Activated naive CD4-positive, alpha-beta T cell treated with anti-CD3 and anti-CD28 coated beads for 36 hours (primary cell): ENCODE measurements at regions not wholly inside any gene's neighbourhood (a gene's known extent, or its start where the extent isn't known, plus 50 kb on each side); places are given as distances from the start of the nearest gene placed in this dataset.

Source experiments
- CTCF ChIA-PET: fragments of 350-600 bp; sonication (Branson Sonifier 250); formaldehyde crosslinking; loops from one replicate; lab custom pipeline; 2021; ENCODE audit warnings: antibody characterized with exemption; lab: Charles Lee
- DNase-seq: peaks from one replicate; pipeline ENCODE4 v3.0.0-alpha.2; 2020
- H3K27ac Mint-ChIP-seq: one replicate; pipeline ENCODE4 v1.8.0; 2021; ENCODE audit warnings: mild to moderate bottlenecking, mixed read lengths
- H3K27me3 Mint-ChIP-seq: one replicate; pipeline ENCODE4 v1.8.0; 2021; ENCODE audit warnings: low read depth, mixed read lengths
- H3K36me3 Mint-ChIP-seq: one replicate; pipeline ENCODE4 v1.8.0; 2021; ENCODE audit warnings: low read depth, mixed read lengths
- H3K4me1 Mint-ChIP-seq: one replicate; pipeline ENCODE4 v1.8.0; 2021; ENCODE audit warnings: low read depth, mixed read lengths
- H3K4me3 Mint-ChIP-seq: one replicate; pipeline ENCODE4 v1.8.0; 2021; ENCODE audit warnings: mild to moderate bottlenecking, moderate library complexity, mixed read lengths
- H3K9me3 Mint-ChIP-seq: one replicate; pipeline ENCODE4 v1.8.0; 2021; ENCODE audit warnings: mixed read lengths
- intact Hi-C: fragments of 100-400 bp; cut with micrococcal nuclease; formaldehyde crosslinking; loops from one replicate; pipeline ENCODE4 v1.15.1; 2023

DNA sequence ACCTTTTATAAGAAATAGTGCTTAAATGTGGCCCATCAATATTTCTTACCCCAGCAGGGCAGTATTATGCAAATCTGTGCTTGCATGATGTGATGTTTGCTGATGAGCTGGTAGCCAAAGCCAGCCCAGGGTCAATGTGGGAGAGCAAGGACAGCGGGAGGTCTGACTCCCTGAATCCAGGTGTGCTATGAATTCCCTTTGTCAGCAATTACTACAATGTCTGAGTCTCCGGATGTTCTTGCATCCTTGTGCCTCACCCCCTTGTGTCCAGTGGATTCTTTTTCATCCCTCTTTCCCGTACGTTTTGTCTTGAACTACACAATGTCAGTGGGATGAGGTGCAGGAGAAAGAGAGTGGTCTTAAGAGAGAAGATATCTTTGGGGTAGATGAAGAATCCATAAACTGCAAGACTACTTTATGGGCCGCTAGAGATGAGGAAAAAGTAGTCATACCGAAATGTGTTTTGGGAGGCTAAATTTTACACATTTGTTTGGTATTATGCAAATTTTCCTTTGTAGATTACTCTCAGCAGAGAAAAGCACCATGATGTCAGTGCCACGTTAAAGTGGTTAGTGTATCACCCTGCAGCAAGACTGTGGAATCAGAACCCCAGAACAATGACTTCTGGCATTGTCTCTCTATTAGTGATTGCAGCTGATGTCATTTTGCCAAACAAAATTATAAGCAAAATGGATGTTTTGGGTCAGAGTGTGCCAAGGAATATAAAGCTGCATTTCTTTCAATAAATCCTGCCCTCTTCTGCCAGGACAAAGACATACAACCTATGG is 53.5 kb upstream of the TSHZ3 start:
- H3K9me3 Mint-ChIP-seq: no peaks in the 10 kb centered on the region
- no peak for DNase-seq
- no peaks in the 10 kb centered on the region for H3K36me3 Mint-ChIP-seq
- CTCF ChIA-PET: no interaction called here
- intact Hi-C loops: no loop called here
- H3K27ac Mint-ChIP-seq: no peak overlapping the region
- no peak overlapping the region for H3K4me3 Mint-ChIP-seq
- no peaks in the 10 kb centered on the region for H3K4me1 Mint-ChIP-seq
- peaks cover 11% of the 10 kb centered on the region for H3K27me3 Mint-ChIP-seq

- CTCF ChIA-PET: no interaction called here
- no peak overlapping the region for H3K4me3 Mint-ChIP-seq
- no peak for DNase-seq
- no peaks in the 10 kb centered on the region for H3K36me3 Mint-ChIP-seq
- H3K4me1 Mint-ChIP-seq: no peaks in the 10 kb centered on the region
- intact Hi-C loops: no loop called here
- H3K27me3 Mint-ChIP-seq: peaks cover 8% of the 10 kb centered on the region
- H3K9me3 Mint-ChIP-seq: no peaks in the 10 kb centered on the region
- H3K27ac Mint-ChIP-seq: no peak overlapping the region
Measured at GRCh38 chr19:31406106-31406505, 56.9 kb upstream of the TSHZ3 start.

DNA sequence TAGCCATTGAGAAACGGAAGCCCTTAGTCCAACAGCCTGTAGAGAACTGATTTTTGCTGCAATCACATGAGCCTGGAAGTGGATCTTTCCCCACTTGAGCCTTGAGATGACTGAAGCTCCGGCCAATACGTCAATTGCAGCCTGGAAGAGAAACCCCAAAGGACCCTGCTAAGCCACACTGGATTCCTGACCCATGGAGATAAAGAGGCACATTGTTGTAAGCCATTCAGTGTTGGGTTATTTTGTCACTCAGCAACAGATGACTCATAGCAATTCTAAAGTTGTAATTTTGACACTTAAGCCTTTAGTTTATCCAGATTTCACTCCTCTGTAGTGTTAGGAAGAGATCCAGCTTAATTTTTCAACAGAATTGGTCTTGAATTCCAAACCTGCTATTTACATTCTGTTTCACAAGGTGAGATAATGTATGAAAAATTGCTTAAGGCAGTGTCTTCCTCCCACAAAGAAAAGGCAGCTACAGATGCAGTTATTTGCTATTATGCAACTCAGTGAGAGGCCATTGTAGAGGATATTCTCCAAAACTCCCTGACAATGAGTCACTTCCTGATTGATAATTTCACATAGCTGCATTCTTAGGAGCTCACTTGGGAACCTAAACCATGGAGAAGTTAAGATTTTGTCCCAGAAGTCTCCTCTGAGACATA is 59.4 kb upstream of the TSHZ3 start:
- Mint-ChIP-seq H3K4me1 (no peaks in the 10 kb centered on the region), H3K36me3 (no peaks in the 10 kb centered on the region), H3K9me3 (no peaks in the 10 kb centered on the region), H3K27me3 (peaks cover 7% of the 10 kb centered on the region), H3K4me3 (no peak overlapping the region), H3K27ac (no peak overlapping the region)
- CTCF ChIA-PET: no interaction called here
- intact Hi-C loops: no loop called here
- DNase-seq: no peak

- Mint-ChIP-seq H3K9me3 (no peaks in the 10 kb centered on the region), H3K27ac (no peak overlapping the region), H3K36me3 (no peaks in the 10 kb centered on the region), H3K4me1 (no peaks in the 10 kb centered on the region), H3K27me3 (peaks cover 22% of the 10 kb centered on the region), H3K4me3 (no peak overlapping the region)
- no peak for DNase-seq
- intact Hi-C loops: no loop called here
- CTCF ChIA-PET: no interaction called here
Measured at GRCh38 chr19:31413353-31413752, 64.1 kb upstream of the TSHZ3 start.

- no peak overlapping the region for H3K4me3 Mint-ChIP-seq
- intact Hi-C loops: no loop called here
- no peaks in the 10 kb centered on the region for H3K36me3 Mint-ChIP-seq
- H3K27me3 Mint-ChIP-seq: peaks cover 29% of the 10 kb centered on the region
- no peaks in the 10 kb centered on the region for H3K4me1 Mint-ChIP-seq
- H3K27ac Mint-ChIP-seq: no peak overlapping the region
- CTCF ChIA-PET: no interaction called here
- H3K9me3 Mint-ChIP-seq: no peaks in the 10 kb centered on the region
- DNase-seq: no peak
Measured at GRCh38 chr19:31415322-31415721, 66.1 kb upstream of the TSHZ3 start.

DNA sequence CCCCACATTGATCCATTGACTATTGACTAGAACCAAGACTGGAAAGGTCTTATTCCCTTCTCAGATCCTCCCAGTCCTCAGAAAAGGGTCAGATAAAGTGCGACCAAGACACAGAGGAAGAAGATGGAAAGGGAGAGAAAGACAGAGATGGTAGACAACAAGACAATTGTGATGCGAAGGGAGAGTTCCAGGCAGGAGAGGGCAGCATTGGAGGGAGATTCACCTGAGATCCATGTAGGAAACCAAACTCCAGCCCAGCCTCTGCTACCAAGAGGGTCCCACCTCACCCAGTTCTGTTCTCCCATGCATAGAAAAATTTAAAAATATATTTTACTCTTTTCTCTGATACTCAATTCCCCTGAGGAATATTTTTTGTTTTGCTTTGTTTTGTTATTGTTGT is 67.3 kb upstream of the TSHZ3 start:
- CTCF ChIA-PET: no interaction called here
- Mint-ChIP-seq H3K4me1 (no peaks in the 10 kb centered on the region), H3K9me3 (no peaks in the 10 kb centered on the region), H3K36me3 (no peaks in the 10 kb centered on the region), H3K4me3 (no peak overlapping the region), H3K27ac (no peak overlapping the region), H3K27me3 (peaks cover 28% of the 10 kb centered on the region)
- no peak for DNase-seq
- intact Hi-C loops: no loop called here

GRCh38 chr19:31418055-31418454 is 68.8 kb upstream of the TSHZ3 start:
- CTCF ChIA-PET: no interaction called here
- H3K9me3 Mint-ChIP-seq: no peaks in the 10 kb centered on the region
- DNase-seq: no peak
- no peaks in the 10 kb centered on the region for H3K36me3 Mint-ChIP-seq
- H3K27me3 Mint-ChIP-seq: peaks cover 30% of the 10 kb centered on the region
- H3K4me3 Mint-ChIP-seq: no peak overlapping the region
- no peak overlapping the region for H3K27ac Mint-ChIP-seq
- no peaks in the 10 kb centered on the region for H3K4me1 Mint-ChIP-seq
- intact Hi-C loops: no loop called here

DNA sequence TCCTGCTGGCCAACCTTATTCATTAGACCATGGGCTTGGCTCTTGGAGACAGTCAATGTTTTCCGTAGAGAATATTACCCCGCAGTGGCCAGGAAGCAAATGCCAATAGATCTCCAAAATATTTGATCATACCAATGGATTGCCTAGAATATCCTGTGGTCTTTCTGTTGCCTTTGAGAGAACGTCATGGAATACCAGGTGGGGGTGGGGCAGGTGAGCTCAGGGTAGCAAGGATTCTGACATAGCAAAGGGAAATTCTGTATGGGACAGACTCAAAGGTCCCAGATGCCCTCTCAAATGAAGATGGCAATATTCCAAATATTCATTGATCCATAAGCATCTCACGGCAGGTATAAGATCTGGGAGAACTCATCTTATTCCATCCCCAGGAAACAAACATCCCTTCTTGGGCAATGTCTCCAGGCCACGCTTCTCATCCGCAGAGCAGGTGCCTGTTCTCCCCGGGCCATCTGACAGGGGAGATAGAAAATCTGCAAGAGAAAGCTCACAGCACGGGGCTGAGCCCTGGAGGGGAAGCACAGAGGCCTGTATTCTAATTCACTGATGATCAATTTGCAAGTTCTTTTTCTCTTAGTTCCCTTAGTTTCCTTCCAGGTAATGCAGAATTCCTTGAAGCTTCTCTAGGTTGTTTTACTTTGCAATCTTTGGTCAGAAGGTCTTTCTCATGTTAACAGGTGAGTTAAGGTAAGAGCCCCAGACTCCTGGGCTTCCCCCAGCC is 69.6 kb upstream of the TSHZ3 start:
- no peak for DNase-seq
- no peak overlapping the region for H3K27ac Mint-ChIP-seq
- H3K27me3 Mint-ChIP-seq: peaks cover 32% of the 10 kb centered on the region
- no peak overlapping the region for H3K4me3 Mint-ChIP-seq
- no peaks in the 10 kb centered on the region for H3K4me1 Mint-ChIP-seq
- H3K9me3 Mint-ChIP-seq: no peaks in the 10 kb centered on the region
- CTCF ChIA-PET: no interaction called here
- intact Hi-C loops: no loop called here
- no peaks in the 10 kb centered on the region for H3K36me3 Mint-ChIP-seq

DNA sequence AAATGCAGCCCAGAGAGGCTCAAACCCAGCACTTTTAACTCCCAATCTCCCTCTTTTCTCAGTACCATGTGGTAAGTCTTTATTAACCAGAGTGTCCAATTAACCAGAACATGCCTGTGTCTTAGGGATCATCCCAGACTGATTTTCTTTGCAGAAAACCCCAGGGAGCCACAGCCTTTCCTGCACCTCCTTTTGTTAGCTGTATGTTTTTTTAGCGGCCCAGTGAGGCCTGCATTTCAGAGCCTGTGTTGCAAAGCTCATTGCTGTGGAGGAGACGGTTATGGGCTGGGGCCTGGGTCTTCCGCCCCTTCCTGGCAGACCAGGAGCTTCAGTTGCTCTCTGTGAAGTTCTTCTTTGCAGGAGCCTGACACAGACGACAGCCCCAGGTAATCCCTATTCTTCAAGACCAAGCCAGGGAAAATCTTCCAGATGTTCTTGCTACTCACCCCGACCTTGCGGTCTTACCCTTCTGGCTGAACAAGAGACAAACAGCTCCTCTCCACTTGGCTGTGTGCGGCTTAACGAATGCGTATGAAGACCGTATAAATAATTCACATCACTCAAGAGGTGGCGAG is 70.7 kb upstream of the TSHZ3 start:
- CTCF ChIA-PET: no interaction called here
- H3K4me1 Mint-ChIP-seq: no peaks in the 10 kb centered on the region
- H3K27me3 Mint-ChIP-seq: peaks cover 33% of the 10 kb centered on the region
- intact Hi-C loops: no loop called here
- H3K36me3 Mint-ChIP-seq: no peaks in the 10 kb centered on the region
- no peak overlapping the region for H3K27ac Mint-ChIP-seq
- no peaks in the 10 kb centered on the region for H3K9me3 Mint-ChIP-seq
- DNase-seq: no peak
- H3K4me3 Mint-ChIP-seq: no peak overlapping the region

GRCh38 chr19:31421082-31421481 is 71.8 kb upstream of the TSHZ3 start:
- H3K4me1 Mint-ChIP-seq: no peaks in the 10 kb centered on the region
- CTCF ChIA-PET: no interaction called here
- H3K4me3 Mint-ChIP-seq: no peak overlapping the region
- H3K27me3 Mint-ChIP-seq: peaks cover 27% of the 10 kb centered on the region
- no peak for DNase-seq
- H3K36me3 Mint-ChIP-seq: no peaks in the 10 kb centered on the region
- no peaks in the 10 kb centered on the region for H3K9me3 Mint-ChIP-seq
- H3K27ac Mint-ChIP-seq: no peak overlapping the region
- intact Hi-C loops: no loop called here

DNA sequence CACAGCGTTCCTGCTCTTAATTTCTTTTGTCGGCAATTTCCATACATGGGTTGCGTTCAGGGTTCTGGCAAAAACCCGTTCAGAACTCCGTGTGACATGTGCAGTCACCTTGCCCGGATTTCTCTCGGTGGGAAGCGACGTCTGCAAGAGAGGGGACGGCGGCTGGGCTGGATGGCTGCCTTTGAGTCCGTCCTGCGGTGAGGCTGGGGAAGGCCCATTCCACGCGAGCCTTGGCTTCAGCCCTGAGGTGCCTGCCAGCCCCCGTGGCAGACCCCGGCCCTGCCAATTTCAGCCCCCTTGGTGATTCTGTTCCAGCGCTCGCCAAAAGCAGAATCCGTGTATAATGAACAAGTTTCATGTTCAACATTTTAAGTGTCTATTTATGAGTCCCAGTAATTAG is 72.6 kb upstream of the TSHZ3 start:
- Mint-ChIP-seq H3K9me3 (no peaks in the 10 kb centered on the region), H3K4me3 (no peak overlapping the region), H3K27ac (no peak overlapping the region), H3K4me1 (no peaks in the 10 kb centered on the region), H3K36me3 (no peaks in the 10 kb centered on the region), H3K27me3 (peaks cover 27% of the 10 kb centered on the region)
- DNase-seq: no peak
- CTCF ChIA-PET: no interaction called here
- intact Hi-C loops: no loop called here

- H3K27me3 Mint-ChIP-seq: peaks cover 23% of the 10 kb centered on the region
- no peak overlapping the region for H3K27ac Mint-ChIP-seq
- H3K4me1 Mint-ChIP-seq: no peaks in the 10 kb centered on the region
- DNase-seq: no peak
- CTCF ChIA-PET: no interaction called here
- H3K9me3 Mint-ChIP-seq: no peaks in the 10 kb centered on the region
- H3K36me3 Mint-ChIP-seq: no peaks in the 10 kb centered on the region
- no peak overlapping the region for H3K4me3 Mint-ChIP-seq
- intact Hi-C loops: no loop called here
Measured at GRCh38 chr19:31423896-31424295, 74.7 kb upstream of the TSHZ3 start.
